GM18505 (cell line): ENCODE measurements at regions not wholly inside any gene's neighbourhood (a gene's known extent, or its start where the extent isn't known, plus 50 kb on each side); places are given as distances from the start of the nearest gene placed in this dataset.
"Not testable (repeated sequence)": the region's sequence is repeated elsewhere in the genome, so short reads cannot be mapped to it uniquely, and the experiment has no call there.

Experiments
- ATAC-seq: cut with Tn5 transposase; IDR thresholded peaks from one replicate; pipeline ENCODE4 v1.9.1; 2021; ENCODE audit not compliant: unreplicated experiment
- POLR2A ChIP-seq: IDR thresholded peaks from 4 replicates; pipeline ENCODE4 v1.6.1; 2011; ENCODE audit warnings: borderline replicate concordance; ENCODE audit not compliant: insufficient read depth, insufficient read length; ENCODE audit errors: extremely low read depth

DNA sequence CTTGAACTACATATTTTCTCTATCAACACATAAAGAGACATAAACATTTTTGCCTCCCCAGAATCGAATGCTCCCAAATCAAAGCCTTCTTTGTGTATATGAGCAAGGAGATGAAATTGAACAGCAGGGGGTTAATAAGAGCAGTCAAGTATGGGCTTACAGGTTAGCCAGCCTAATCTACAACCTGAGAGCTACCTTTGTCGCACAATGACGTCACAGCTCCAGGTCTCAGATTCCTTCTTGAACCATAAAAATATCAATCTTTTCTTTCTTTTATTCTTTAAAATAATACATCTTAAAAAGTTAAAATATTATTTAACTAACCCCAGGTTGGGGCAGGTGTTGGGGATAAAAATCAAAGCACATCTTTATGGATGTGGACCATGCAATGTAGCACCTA lies 482.9 kb upstream of the CDH11 start:
- no peak for TF ChIP-seq POLR2A
- ATAC-seq: no peak

GRCh38 chr16:65601781-65602180 lies 479.9 kb upstream of the CDH11 start:
- no peak for TF ChIP-seq POLR2A

DNA sequence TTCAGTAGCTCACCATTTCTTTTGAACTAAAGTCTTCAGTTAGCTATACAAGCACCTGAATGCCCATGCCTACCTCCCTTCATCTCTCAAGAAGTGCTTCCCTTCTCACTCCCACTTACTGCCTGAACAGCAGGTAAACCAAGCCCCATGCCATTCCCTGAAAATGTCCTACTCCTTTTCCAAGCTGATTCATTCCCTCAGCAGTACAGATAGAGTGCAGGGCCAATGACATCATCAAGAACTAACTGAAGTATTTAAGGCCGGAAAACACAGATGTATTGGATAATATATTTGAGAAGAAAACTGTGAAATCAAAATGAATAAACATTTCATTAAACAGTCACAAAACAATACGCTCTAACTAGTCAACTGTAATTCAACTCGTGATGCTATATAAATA lies 478.8 kb upstream of the CDH11 start:
- no peak for TF ChIP-seq POLR2A

More at GRCh38 chr16:65601781-65602180, 479.9 kb upstream of the CDH11 start:
- ATAC-seq: no peak

GRCh38 chr16:65600046-65600445 lies 478.2 kb upstream of the CDH11 start:
- no peak for TF ChIP-seq POLR2A
- ATAC-seq: no peak

More for the DNA sequence above, 478.8 kb upstream of the CDH11 start:
- ATAC-seq: no peak

- no peak for TF ChIP-seq POLR2A
- no peak for ATAC-seq
These were observed 476.8 kb upstream of the CDH11 start for GRCh38 chr16:65598621-65599020.

GRCh38 chr16:65583498-65583897 lies 461.6 kb upstream of the CDH11 start:
- TF ChIP-seq POLR2A: no peak
- no peak for ATAC-seq

DNA sequence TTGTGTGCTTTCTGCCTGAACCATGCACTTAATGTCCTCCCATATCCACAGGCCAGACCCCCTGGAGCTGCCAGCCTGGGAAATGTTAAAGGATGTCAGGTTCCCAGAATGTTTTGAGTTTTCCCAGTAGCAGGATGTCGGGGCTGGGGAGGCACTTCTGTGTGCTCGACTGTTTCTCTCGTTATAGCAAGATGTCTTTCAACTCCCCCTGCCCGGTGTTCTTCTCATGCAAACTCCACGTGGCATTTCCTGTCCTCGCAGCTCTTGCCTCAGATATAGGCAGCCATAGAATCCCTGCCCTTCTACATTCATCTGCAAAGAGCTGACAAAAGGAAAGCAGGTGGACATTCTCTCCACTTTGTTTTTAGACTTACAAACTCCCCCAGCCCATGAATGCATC lies 457.2 kb upstream of the CDH11 start:
- no peak for ATAC-seq
- no peak for TF ChIP-seq POLR2A

GRCh38 chr16:65576631-65577030 lies 454.8 kb upstream of the CDH11 start:
- TF ChIP-seq POLR2A: no peak

GRCh38 chr16:65576139-65576538 lies 454.3 kb upstream of the CDH11 start:
- no peak for TF ChIP-seq POLR2A
- ATAC-seq: no peak

More at GRCh38 chr16:65576631-65577030, 454.8 kb upstream of the CDH11 start:
- ATAC-seq: no peak

- TF ChIP-seq POLR2A: no peak
- ATAC-seq: no peak
These were observed 452.6 kb upstream of the CDH11 start for GRCh38 chr16:65574326-65574966.

GRCh38 chr16:65572156-65572555 lies 450.3 kb upstream of the CDH11 start:
- ATAC-seq: no peak
- TF ChIP-seq POLR2A: no peak

- ATAC-seq: no peak
- no peak for TF ChIP-seq POLR2A
These were observed 448.4 kb upstream of the CDH11 start for GRCh38 chr16:65570261-65570660.

DNA sequence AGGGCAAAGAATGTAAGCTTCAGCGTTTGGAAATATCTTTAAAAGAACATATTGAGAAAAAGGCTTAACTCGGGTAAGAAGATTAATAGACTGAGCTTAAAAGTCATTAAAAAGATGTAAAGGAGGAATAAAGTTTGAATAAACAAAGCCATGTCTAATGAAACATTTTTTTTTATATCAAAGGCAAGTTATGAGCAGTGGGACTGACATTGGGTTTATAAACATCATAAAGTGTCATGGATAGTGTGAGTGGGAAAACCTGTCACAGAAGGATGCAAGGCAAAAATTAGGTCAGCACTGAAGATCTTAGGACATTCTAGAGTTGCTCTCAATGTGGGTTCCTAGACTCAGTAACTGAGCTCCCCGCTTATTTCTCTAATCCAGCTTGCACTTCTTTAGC lies 438.0 kb upstream of the CDH11 start:
- ATAC-seq: no peak
- no peak for TF ChIP-seq POLR2A

GRCh38 chr16:65549689-65550088 lies 427.8 kb upstream of the CDH11 start:
- not testable (repeated sequence) for ATAC-seq

- no peak for ATAC-seq
- no peak for TF ChIP-seq POLR2A
These were observed 426.6 kb upstream of the CDH11 start for GRCh38 chr16:65548470-65548869.
